Esophagus muscularis mucosa (tissue), 4 donors: ENCODE measurements at regions not wholly inside any gene's neighbourhood (a gene's known extent, or its start where the extent isn't known, plus 50 kb on each side); places are given as distances from the start of the nearest gene placed in this dataset.

ENCODE experiments used
- CTCF ChIP-seq, 3 experiments: fragments of 200-600 bp in 2 of 3; fragments of 450-650 bp in 1 of 3; sonication (generic) in 2 of 3; IDR thresholded peaks; one replicate each; pipeline ENCODE4 v1.5.1; 2017 to 2019; ENCODE audit warnings: antibody characterized with exemption in 3 of 3, mild to moderate bottlenecking in 2 of 3, moderate library complexity in 1 of 3
- EP300 ChIP-seq: sonication (generic); formaldehyde crosslinking; IDR thresholded peaks from one replicate; pipeline ENCODE4 v1.6.1; 2017; ENCODE audit warnings: antibody characterized with exemption
- POLR2A ChIP-seq: fragments of 450-650 bp; IDR thresholded peaks from one replicate; pipeline ENCODE4 v1.6.1; 2017; ENCODE audit warnings: antibody characterized with exemption, moderate library complexity, mild to moderate bottlenecking, low read depth
- POLR2AphosphoS5 ChIP-seq, 2 donors: sonication (generic); formaldehyde crosslinking; IDR thresholded peaks; one replicate each; pipeline ENCODE4 v1.6.1; 2017; ENCODE audit warnings: antibody characterized with exemption in 2 of 2

GRCh38 chr18:39318008-39318407 is 1752.4 kb upstream of the CELF4 start:
- TF ChIP-seq POLR2A (no peak), CTCF (IDR thresholded peaks at IDR 0.05) (no peak), POLR2AphosphoS5 (IDR thresholded peaks at IDR 0.05) (no peak), EP300 (no peak)
